Heart left ventricle (tissue), 13 donors: ENCODE measurements at regions not wholly inside any gene's neighbourhood (a gene's known extent, or its start where the extent isn't known, plus 50 kb on each side); places are given as distances from the start of the nearest gene placed in this dataset.

Experiments used
- CTCF ChIP-seq, 12 donors: fragments of 200-600 bp; sonication (generic) in 4 of 12; IDR thresholded peaks; one replicate each; pipeline versions ENCODE4 v1.5.0 to v1.8.0; 2018 to 2022; ENCODE audit warnings: antibody characterized with exemption in 12 of 12, mild to moderate bottlenecking in 5 of 12
- POLR2A ChIP-seq, 2 donors: fragments of 450-650 bp; IDR thresholded peaks; one replicate each; pipeline ENCODE4 v1.6.1; 2017; ENCODE audit warnings: antibody characterized with exemption in 2 of 2, mild to moderate bottlenecking in 2 of 2, moderate library complexity in 2 of 2
- donor health status: ischemic (EF 13 %, LVEDD 7.1; RV severe dilation, severe dysfunction).
- donor health status: DM: no; HTN: yes; CAD: no.
- donor health status: DM: no; HTN: no; CAD: no.
- donor health status: ischemic (EF 25% LVEDD 6.9; RV normal size, moderate dysfunction).
- donor health status: ischemic (EF 25% LVEDD 5.7; RV mildly dilated, moderate dysfunction).
- donor health status: ischemic (EF 35%, LVEDD 5.7; RV mildly dilated, moderate dysfunction).
- donor health status: nonischemic (EF 11% LVEDD 7.7; RV severe dilation, severe dysfunction).
- donor health status: DM: yes; HTN: yes; CAD: no.
- donor health status: PGD.
- donor health status: ischemic (EF 29% LVEDD 5.4; RV normal size, mild dysfunction).
- donor health status: nonischemic (EF 23%, LVEDD 6.1; RV moderate dilation, normal function).

GRCh38 chr5:118257066-118257465 is 731.3 kb downstream of the DTWD2 start:
- TF ChIP-seq CTCF (IDR thresholded peaks at IDR 0.05) (no peak), POLR2A (IDR thresholded peaks at IDR 0.05) (no peak)
